HG02973 (cell line): ENCODE measurements at regions not wholly inside any gene's neighbourhood (a gene's known extent, or its start where the extent isn't known, plus 50 kb on each side); places are given as distances from the start of the nearest gene placed in this dataset.

Experiments
- ATAC-seq: cut with Tn5 transposase; IDR thresholded peaks from one replicate; pipeline ENCODE4 v1.9.1; 2021; ENCODE audit warnings: moderate library complexity; ENCODE audit not compliant: unreplicated experiment

DNA sequence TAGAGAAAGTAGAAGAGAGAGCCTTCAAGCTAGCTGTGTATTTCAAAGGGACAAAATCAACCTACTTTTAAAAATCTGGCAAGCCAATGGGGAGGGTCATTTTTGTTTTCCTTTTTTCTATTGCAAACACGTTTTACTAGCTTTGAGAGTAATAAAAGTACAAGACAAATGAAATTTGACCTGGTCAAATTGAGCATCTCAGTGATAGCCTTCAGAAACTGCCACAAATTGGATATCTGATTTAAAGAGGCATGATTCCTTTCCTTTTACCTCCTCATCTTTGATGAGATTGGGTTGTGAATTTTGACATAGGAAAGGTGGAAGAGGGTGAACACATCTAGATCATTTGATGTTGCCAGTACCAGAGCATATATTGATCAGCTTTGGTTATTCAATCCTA is 53.6 kb upstream of the RBMS3 start:
- ATAC-seq: no peak
